B cell (primary cell): ENCODE measurements at regions not wholly inside any gene's neighbourhood (a gene's known extent, or its start where the extent isn't known, plus 50 kb on each side); places are given as distances from the start of the nearest gene placed in this dataset.

Experiments used
- ATAC-seq: fragments of 200-7000 bp; cut with Tn5 transposase; one replicate; pipeline ENCODE4 v1.10.0; 2021; ENCODE audit warnings: low read depth, mild to moderate bottlenecking, moderate number of reproducible peaks, moderate library complexity
- CTCF ChIA-PET: fragments of 350-600 bp; sonication (Branson Sonifier 250); formaldehyde crosslinking; loops from one replicate; lab custom pipeline; 2021; ENCODE audit warnings: antibody characterized with exemption, inconsistent platforms; lab: Charles Lee
- POLR2A ChIA-PET: fragments of 350-600 bp; sonication (Branson Sonifier 250); formaldehyde crosslinking; loops from one replicate; lab custom pipeline; 2021; ENCODE audit warnings: antibody characterized with exemption; lab: Charles Lee
- DNase-seq: peaks from one replicate; pipeline ENCODE4 v3.0.0; 2013
- H2AFZ ChIP-seq: 2 replicates; pipeline ENCODE4 v1.6.1; 2012; ENCODE audit warnings: mild to moderate bottlenecking, low read depth, low read length; ENCODE audit not compliant: insufficient read depth, poor library complexity, severe bottlenecking
- H3K27ac ChIP-seq, 2 donors: 1 replicate in 1 of 2; 2 replicates in 1 of 2; pipeline ENCODE4 v1.5.1; 2012 to 2013; ENCODE audit warnings: low read length in 2 of 2, mild to moderate bottlenecking in 2 of 2, moderate library complexity in 1 of 2
- H3K27me3 ChIP-seq, 4 experiments: fragments of 200-600 bp in 1 of 4; sonication (generic) in 1 of 4; replicated peaks in 1 of 4; 1 replicate in 2 of 4; 2 replicates in 2 of 4; pipeline versions ENCODE4 v1.6.1 to v1.7.0; 2013 to 2016; ENCODE audit warnings: low read length in 3 of 4, mild to moderate bottlenecking in 2 of 4, mixed read lengths in 1 of 4, moderate library complexity in 1 of 4; ENCODE audit not compliant: insufficient read depth in 4 of 4, control insufficient read depth in 3 of 4; ENCODE audit errors: control extremely low read depth in 1 of 4
- H3K36me3 ChIP-seq, 2 experiments: replicated peaks in 1 of 2; 1 replicate in 1 of 2; 2 replicates in 1 of 2; pipeline versions ENCODE4 v1.6.1 to v1.7.1; 2013; ENCODE audit warnings: low read length in 1 of 2; ENCODE audit not compliant: insufficient read depth in 2 of 2, control insufficient read depth in 1 of 2; ENCODE audit errors: control extremely low read depth in 1 of 2, extremely low read depth in 1 of 2
- H3K4me1 ChIP-seq, 2 donors: fragments of 200-600 bp in 1 of 2; sonication (generic) in 1 of 2; 1 replicate in 1 of 2; 2 replicates in 1 of 2; pipeline versions ENCODE4 v1.5.1 to v1.6.1; 2013 to 2017; ENCODE audit warnings: low read length in 2 of 2; ENCODE audit not compliant: control insufficient read depth in 2 of 2, insufficient read depth in 2 of 2
- H3K4me2 ChIP-seq: replicated peaks from 2 replicates; pipeline ENCODE3; 2012; ENCODE audit warnings: mild to moderate bottlenecking, low read depth, low read length; ENCODE audit not compliant: poor library complexity, severe bottlenecking
- H3K4me3 ChIP-seq, 5 experiments: fragments of 200-600 bp in 1 of 5; sonication (generic) in 1 of 5; 1 replicate in 3 of 5; 2 replicates in 2 of 5; pipeline versions ENCODE4 v1.5.1 to v1.7.0; 2011 to 2016; ENCODE audit warnings: low read length in 4 of 5, mild to moderate bottlenecking in 4 of 5, low read depth in 2 of 5, control low read depth in 1 of 5, moderate library complexity in 1 of 5; ENCODE audit not compliant: insufficient read depth in 1 of 5; ENCODE audit errors: control extremely low read depth in 1 of 5, extremely low read depth in 1 of 5
- H3K79me2 ChIP-seq: fragments of 200-600 bp; sonication (generic); one replicate; pipeline ENCODE4 v1.6.0; 2016; ENCODE audit warnings: low read length; ENCODE audit not compliant: control insufficient read depth, insufficient read depth
- H3K9ac ChIP-seq: fragments of 200-600 bp; sonication (generic); 2 replicates; pipeline ENCODE4 v1.6.1; 2017; ENCODE audit warnings: mild to moderate bottlenecking, low read length, moderate library complexity
- H3K9me3 ChIP-seq, 3 donors: one replicate each; pipeline versions ENCODE4 v1.6.1 to v1.7.1; 2013; ENCODE audit warnings: low read length in 2 of 3; ENCODE audit not compliant: control insufficient read depth in 2 of 3, insufficient read depth in 1 of 3; ENCODE audit errors: control extremely low read depth in 1 of 3
- H4K20me1 ChIP-seq: 2 replicates; pipeline ENCODE4 v1.6.0; 2012; ENCODE audit warnings: mild to moderate bottlenecking, low read length; ENCODE audit not compliant: insufficient read depth, control insufficient read depth, poor library complexity, severe bottlenecking
- H3K27ac Mint-ChIP-seq: one replicate; pipeline ENCODE4 v1.8.0; 2021; ENCODE audit warnings: mixed read lengths
- H3K27me3 Mint-ChIP-seq: one replicate; pipeline ENCODE4 v1.8.0; 2021; ENCODE audit warnings: mixed read lengths
- H3K4me1 Mint-ChIP-seq: one replicate; pipeline ENCODE4 v1.8.0; 2021; ENCODE audit warnings: mixed read lengths
- H3K4me3 Mint-ChIP-seq: one replicate; pipeline ENCODE4 v1.8.0; 2021; ENCODE audit warnings: mixed read lengths
- H3K9me3 Mint-ChIP-seq: one replicate; pipeline ENCODE4 v1.8.0; 2022; ENCODE audit warnings: mixed read lengths; ENCODE audit not compliant: insufficient read depth
- EZH2 ChIP-seq: IDR thresholded peaks from 2 replicates; pipeline ENCODE4 v1.6.1; 2012; ENCODE audit warnings: borderline replicate concordance, low read depth, mild to moderate bottlenecking, moderate library complexity, low read length; ENCODE audit not compliant: insufficient read depth, poor library complexity, severe bottlenecking
- WGBS: methylation state at CpG from one replicate; pipeline ENCODE4 v1.1.5; 2013; ENCODE audit warnings: missing lambda C conversion rate; ENCODE audit not compliant: insufficient coverage; 5-methylcytosine and 5-hydroxymethylcytosine counted together
- intact Hi-C: fragments of 100-400 bp; cut with micrococcal nuclease; formaldehyde crosslinking; loops from one replicate; pipeline ENCODE4 v1.10.0; 2022
- TF ChIP-seq, protein P1 (sequence below): fragments of 200-600 bp; IDR thresholded peaks from one replicate; pipeline ENCODE4 v1.8.0; 2022; ENCODE audit warnings: antibody characterized with exemption, mild to moderate bottlenecking

DNA sequence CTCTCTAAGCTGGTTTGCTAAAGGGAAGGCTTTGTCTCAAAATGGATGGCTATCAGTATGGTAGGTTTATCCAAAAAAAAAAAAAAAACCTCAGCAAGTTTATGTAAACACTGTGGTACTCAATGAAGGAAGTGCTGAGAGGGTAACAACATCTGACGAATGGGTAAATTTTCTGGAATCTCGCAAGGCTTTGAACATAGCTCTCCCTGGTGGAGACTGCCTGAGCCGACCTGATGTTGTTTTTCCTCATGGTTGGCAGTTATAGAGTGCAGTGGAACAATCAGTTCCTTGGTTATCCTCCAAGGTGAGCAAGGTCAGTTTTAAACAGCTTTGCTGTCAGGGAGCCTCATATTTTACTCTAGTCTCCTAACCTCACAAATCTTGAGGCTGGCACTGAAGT is 94.6 kb downstream of the ZPLD1 start:
- Mint-ChIP-seq H3K27me3 (peaks cover 17% of the 10 kb centered on the region), H3K9me3 (no peaks in the 10 kb centered on the region), H3K4me3 (no peak overlapping the region), H3K4me1 (peaks cover 16% of the 10 kb centered on the region), H3K27ac (no peak overlapping the region)
- no peaks in the 10 kb centered on the region for H3K9me3 ChIP-seq
- no peaks in the 10 kb centered on the region for H3K79me2 ChIP-seq
- no peak overlapping the region for H3K27ac ChIP-seq
- no peak overlapping the region for H2AFZ ChIP-seq
- DNase-seq (no peak), ATAC-seq (no peak)
- no peak for TF ChIP-seq EZH2
- TF ChIP-seq, protein P1, sequence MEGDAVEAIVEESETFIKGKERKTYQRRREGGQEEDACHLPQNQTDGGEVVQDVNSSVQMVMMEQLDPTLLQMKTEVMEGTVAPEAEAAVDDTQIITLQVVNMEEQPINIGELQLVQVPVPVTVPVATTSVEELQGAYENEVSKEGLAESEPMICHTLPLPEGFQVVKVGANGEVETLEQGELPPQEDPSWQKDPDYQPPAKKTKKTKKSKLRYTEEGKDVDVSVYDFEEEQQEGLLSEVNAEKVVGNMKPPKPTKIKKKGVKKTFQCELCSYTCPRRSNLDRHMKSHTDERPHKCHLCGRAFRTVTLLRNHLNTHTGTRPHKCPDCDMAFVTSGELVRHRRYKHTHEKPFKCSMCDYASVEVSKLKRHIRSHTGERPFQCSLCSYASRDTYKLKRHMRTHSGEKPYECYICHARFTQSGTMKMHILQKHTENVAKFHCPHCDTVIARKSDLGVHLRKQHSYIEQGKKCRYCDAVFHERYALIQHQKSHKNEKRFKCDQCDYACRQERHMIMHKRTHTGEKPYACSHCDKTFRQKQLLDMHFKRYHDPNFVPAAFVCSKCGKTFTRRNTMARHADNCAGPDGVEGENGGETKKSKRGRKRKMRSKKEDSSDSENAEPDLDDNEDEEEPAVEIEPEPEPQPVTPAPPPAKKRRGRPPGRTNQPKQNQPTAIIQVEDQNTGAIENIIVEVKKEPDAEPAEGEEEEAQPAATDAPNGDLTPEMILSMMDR: no peak
- no peak overlapping the region for H3K4me3 ChIP-seq
- peaks cover 4 to 9% of the 10 kb centered on the region in 2 donors for H3K4me1 ChIP-seq
- POLR2A ChIA-PET: no interaction called here
- H3K9ac ChIP-seq: no peak overlapping the region
- no peaks in the 10 kb centered on the region for H3K36me3 ChIP-seq
- H3K27me3 ChIP-seq: peaks cover 0 to 6% (median 2%) of the 10 kb centered on the region in 4 experiments
- CTCF ChIA-PET: interaction anchor here (0.7 to 2.7 kb wide), 2 partner anchors 279 to 300 kb away, joined by 4 to 18 read pairs; no protein-coding TSS in a partner anchor
- no peaks in the 10 kb centered on the region for H4K20me1 ChIP-seq
- 75% methylated on average over 2 of the region's 3 CpGs for WGBS
- intact Hi-C loops: no loop called here
- no peak overlapping the region for H3K4me2 ChIP-seq

DNA sequence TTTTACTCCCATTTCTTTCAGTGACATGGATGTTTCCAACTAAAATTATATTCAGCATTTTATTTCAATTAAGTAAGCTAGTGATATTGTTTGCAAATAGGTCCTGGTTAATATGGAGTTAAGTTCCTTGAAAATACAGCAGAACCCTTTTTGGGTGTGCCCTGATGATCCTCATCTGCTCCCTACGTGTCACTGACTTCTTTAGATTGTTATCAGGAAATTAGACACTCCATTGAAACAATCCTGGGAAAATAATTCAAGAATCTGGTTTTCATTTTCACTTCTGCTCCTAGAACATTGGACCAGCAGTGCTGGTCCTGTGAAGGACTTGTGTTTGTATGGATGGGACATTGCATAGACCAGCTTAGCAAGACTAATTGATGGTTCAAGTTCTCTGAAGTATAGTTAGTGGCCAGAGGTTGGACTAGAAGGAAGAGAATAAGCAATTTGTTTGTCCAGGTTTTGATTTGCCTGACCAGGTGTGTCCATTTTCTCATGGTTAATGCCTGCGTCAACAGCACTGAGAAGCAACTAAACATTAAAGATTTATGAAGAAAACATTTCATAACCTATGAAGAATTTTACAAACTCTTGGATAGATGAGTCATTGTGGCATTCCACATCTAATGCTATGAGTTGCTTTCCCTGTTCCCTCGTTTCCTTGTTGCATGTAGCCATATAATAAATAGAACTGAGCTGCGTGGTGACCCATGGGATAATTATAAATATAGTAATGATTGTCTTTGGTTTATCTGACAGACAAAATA is 95.8 kb downstream of the ZPLD1 start:
- no peak overlapping the region for H2AFZ ChIP-seq
- no peaks in the 10 kb centered on the region for H4K20me1 ChIP-seq
- Mint-ChIP-seq H3K4me3 (no peak overlapping the region), H3K27ac (no peak overlapping the region), H3K4me1 (peaks cover 8% of the 10 kb centered on the region), H3K9me3 (no peaks in the 10 kb centered on the region), H3K27me3 (peaks cover 17% of the 10 kb centered on the region)
- no peaks in the 10 kb centered on the region for H3K36me3 ChIP-seq
- no peak overlapping the region for H3K4me2 ChIP-seq
- ChIA-PET CTCF (interaction anchor here (2.7 kb wide), 1 partner anchor 301 kb away, joined by 18 read pairs; no protein-coding TSS in a partner anchor), POLR2A (no interaction called here)
- TF ChIP-seq, protein P1: no peak
- TF ChIP-seq EZH2: no peak
- H3K9me3 ChIP-seq: no peaks in the 10 kb centered on the region
- H3K4me1 ChIP-seq: peaks cover 4 to 9% of the 10 kb centered on the region in 2 donors
- no peak overlapping the region for H3K4me3 ChIP-seq
- intact Hi-C loops: no loop called here
- no peak overlapping the region for H3K9ac ChIP-seq
- H3K79me2 ChIP-seq: no peaks in the 10 kb centered on the region
- no peak for ATAC-seq
- 71% methylated on average over 1 of the region's 4 CpGs for WGBS
- no peak overlapping the region for H3K27ac ChIP-seq
- H3K27me3 ChIP-seq: peaks cover 0 to 6% (median 2%) of the 10 kb centered on the region in 4 experiments
- no peak for DNase-seq
